Caco-2 (cell line): ENCODE measurements at regions not wholly inside any gene's neighbourhood (a gene's known extent, or its start where the extent isn't known, plus 50 kb on each side); places are given as distances from the start of the nearest gene placed in this dataset.

Source experiments
- BruUV-seq: library from RNA; stranded (reverse); fragments of 400-500 nt; replicated peaks from 2 replicates; lab custom pipeline; 2021; lab: Mats Ljungman, UMichigan
- CTCF ChIA-PET: fragments of 300-600 bp; sonication (Branson Sonifier 250); formaldehyde crosslinking; loops from one replicate; lab custom pipeline; 2022; ENCODE audit warnings: antibody characterized with exemption; lab: Charles Lee
- POLR2A ChIA-PET: fragments of 300-600 bp; sonication (Branson Sonifier 250); formaldehyde crosslinking; loops from one replicate; lab custom pipeline; 2022; ENCODE audit warnings: antibody characterized with exemption; lab: Charles Lee
- DNase-seq, 2 experiments: peaks; one replicate each; pipeline versions ENCODE4 v3.0.0 to v3.0.0-alpha.2; 2020 to 2022
- H3K27me3 ChIP-seq: replicated peaks from 2 replicates; pipeline ENCODE4 v1.6.0; 2011; ENCODE audit warnings: low read length; ENCODE audit not compliant: control insufficient read depth, insufficient read depth
- H3K36me3 ChIP-seq: 2 replicates; pipeline ENCODE4 v1.5.1; 2011; ENCODE audit warnings: low read length; ENCODE audit not compliant: control insufficient read depth, insufficient read depth
- H3K4me1 ChIP-seq: fragments of 250-450 bp; sonication (Bioruptor Pico); 2 replicates; pipeline ENCODE4 v1.5.1; 2020; ENCODE audit warnings: mild to moderate bottlenecking
- H3K4me3 ChIP-seq: 2 replicates; pipeline ENCODE4 v1.5.1; 2011; ENCODE audit warnings: low read depth, mild to moderate bottlenecking, control low read depth, low read length
- H3K9me3 ChIP-seq: fragments of 250-450 bp; sonication (Bioruptor Pico); 2 replicates; pipeline ENCODE4 v1.5.1; 2020; ENCODE audit warnings: mild to moderate bottlenecking, moderate library complexity
- H3K27ac Mint-ChIP-seq: one replicate; pipeline ENCODE4 v1.8.0; 2022; ENCODE audit warnings: mixed read lengths; ENCODE audit not compliant: unreplicated experiment
- H3K27me3 Mint-ChIP-seq: one replicate; pipeline ENCODE4 v1.8.0; 2022; ENCODE audit warnings: mixed read lengths; ENCODE audit not compliant: insufficient read depth, unreplicated experiment
- H3K36me3 Mint-ChIP-seq: one replicate; pipeline ENCODE4 v1.8.0; 2022; ENCODE audit warnings: mild to moderate bottlenecking, mixed read lengths; ENCODE audit not compliant: insufficient read depth, unreplicated experiment
- H3K4me1 Mint-ChIP-seq: one replicate; pipeline ENCODE4 v1.8.0; 2022; ENCODE audit warnings: low read depth, mixed read lengths; ENCODE audit not compliant: unreplicated experiment
- H3K4me3 Mint-ChIP-seq: one replicate; pipeline ENCODE4 v1.8.0; 2022; ENCODE audit warnings: mild to moderate bottlenecking, moderate library complexity, mixed read lengths; ENCODE audit not compliant: unreplicated experiment
- H3K9me3 Mint-ChIP-seq: one replicate; pipeline ENCODE4 v1.8.0; 2022; ENCODE audit warnings: mixed read lengths; ENCODE audit not compliant: unreplicated experiment
- intact Hi-C: fragments of 100-400 bp; cut with micrococcal nuclease; formaldehyde crosslinking; loops from one replicate; pipeline ENCODE4 v1.10.0; 2022; ENCODE audit not compliant: unreplicated experiment
- TF ChIP-seq, protein P1 (sequence below), 2 experiments: fragments of 200-600 bp in 1 of 2; IDR thresholded peaks; 1 replicate in 1 of 2; 2 replicates in 1 of 2; pipeline versions ENCODE4 v1.5.1 to v1.8.0; 2011 to 2022; ENCODE audit warnings: antibody characterized with exemption in 1 of 2, control low read depth in 1 of 2, inconsistent platforms in 1 of 2, low read depth in 1 of 2, low read length in 1 of 2, mild to moderate bottlenecking in 1 of 2, moderate library complexity in 1 of 2; ENCODE audit not compliant: insufficient read depth in 1 of 2, severe bottlenecking in 1 of 2, unreplicated experiment in 1 of 2

GRCh38 chr13:81721400-81721799 lies 1380.5 kb upstream of the SPRY2 start:
- CTCF ChIA-PET: no interaction called here
- no peak overlapping the region for H3K27ac Mint-ChIP-seq
- no peak for DNase-seq
- H3K4me3 Mint-ChIP-seq: no peak overlapping the region
- H3K4me3 ChIP-seq: no peak overlapping the region
- no peaks in the 10 kb centered on the region for H3K9me3 Mint-ChIP-seq
- H3K27me3 ChIP-seq: no peaks in the 10 kb centered on the region
- no TSS peak for BruUV-seq
- TF ChIP-seq, protein P1, sequence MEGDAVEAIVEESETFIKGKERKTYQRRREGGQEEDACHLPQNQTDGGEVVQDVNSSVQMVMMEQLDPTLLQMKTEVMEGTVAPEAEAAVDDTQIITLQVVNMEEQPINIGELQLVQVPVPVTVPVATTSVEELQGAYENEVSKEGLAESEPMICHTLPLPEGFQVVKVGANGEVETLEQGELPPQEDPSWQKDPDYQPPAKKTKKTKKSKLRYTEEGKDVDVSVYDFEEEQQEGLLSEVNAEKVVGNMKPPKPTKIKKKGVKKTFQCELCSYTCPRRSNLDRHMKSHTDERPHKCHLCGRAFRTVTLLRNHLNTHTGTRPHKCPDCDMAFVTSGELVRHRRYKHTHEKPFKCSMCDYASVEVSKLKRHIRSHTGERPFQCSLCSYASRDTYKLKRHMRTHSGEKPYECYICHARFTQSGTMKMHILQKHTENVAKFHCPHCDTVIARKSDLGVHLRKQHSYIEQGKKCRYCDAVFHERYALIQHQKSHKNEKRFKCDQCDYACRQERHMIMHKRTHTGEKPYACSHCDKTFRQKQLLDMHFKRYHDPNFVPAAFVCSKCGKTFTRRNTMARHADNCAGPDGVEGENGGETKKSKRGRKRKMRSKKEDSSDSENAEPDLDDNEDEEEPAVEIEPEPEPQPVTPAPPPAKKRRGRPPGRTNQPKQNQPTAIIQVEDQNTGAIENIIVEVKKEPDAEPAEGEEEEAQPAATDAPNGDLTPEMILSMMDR (IDR thresholded peaks at IDR 0.05; ENCODE audit: insufficient read depth in 1 of 2, low read depth in 1 of 2, low read length in 1 of 2, severe bottlenecking in 1 of 2, unreplicated experiment in 1 of 2): no peak
- no peaks in the 10 kb centered on the region for H3K9me3 ChIP-seq
- intact Hi-C loops: no loop called here
- no peaks in the 10 kb centered on the region for H3K36me3 Mint-ChIP-seq
- no peaks in the 10 kb centered on the region for H3K4me1 ChIP-seq
- H3K27me3 Mint-ChIP-seq: no peaks in the 10 kb centered on the region
- POLR2A ChIA-PET: no interaction called here
- H3K4me1 Mint-ChIP-seq: no peaks in the 10 kb centered on the region
- no peaks in the 10 kb centered on the region for H3K36me3 ChIP-seq

DNA sequence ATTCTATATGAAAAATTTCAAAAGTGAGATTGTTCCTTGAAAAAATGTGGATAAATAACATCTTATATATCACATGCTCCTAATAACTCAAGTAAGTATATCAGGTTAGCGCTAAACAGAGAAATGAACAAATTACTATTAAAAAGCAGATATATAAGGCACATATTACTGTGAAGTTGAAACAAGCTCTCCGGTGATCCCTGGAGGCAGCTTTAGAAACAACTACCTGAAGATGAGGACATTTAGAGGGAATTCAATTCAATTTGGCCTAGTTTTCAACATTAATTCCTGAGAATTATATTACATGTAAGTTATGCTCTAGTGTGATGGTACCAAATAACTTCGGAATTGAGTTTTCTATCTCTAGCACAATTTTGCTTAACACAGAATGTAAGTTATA lies 1373.6 kb upstream of the SPRY2 start:
- Histone ChIP-seq H3K27me3 (no peaks in the 10 kb centered on the region), H3K4me1 (no peaks in the 10 kb centered on the region), H3K9me3 (no peaks in the 10 kb centered on the region), H3K4me3 (no peak overlapping the region), H3K36me3 (no peaks in the 10 kb centered on the region)
- Mint-ChIP-seq H3K36me3 (no peaks in the 10 kb centered on the region), H3K27ac (no peak overlapping the region), H3K27me3 (no peaks in the 10 kb centered on the region), H3K4me3 (no peak overlapping the region), H3K9me3 (no peaks in the 10 kb centered on the region), H3K4me1 (no peaks in the 10 kb centered on the region)
- no TSS peak for BruUV-seq
- POLR2A ChIA-PET: no interaction called here
- no peak for DNase-seq
- TF ChIP-seq, protein P1 (IDR thresholded peaks at IDR 0.05; ENCODE audit: insufficient read depth in 1 of 2, low read depth in 1 of 2, low read length in 1 of 2, severe bottlenecking in 1 of 2, unreplicated experiment in 1 of 2): no peak
- CTCF ChIA-PET: no interaction called here
- intact Hi-C loops: no loop called here

GRCh38 chr13:81713201-81713600 lies 1372.3 kb upstream of the SPRY2 start:
- no peak overlapping the region for H3K4me3 ChIP-seq
- TF ChIP-seq, protein P1 (IDR thresholded peaks at IDR 0.05; ENCODE audit: insufficient read depth in 1 of 2, low read depth in 1 of 2, low read length in 1 of 2, severe bottlenecking in 1 of 2, unreplicated experiment in 1 of 2): no peak
- POLR2A ChIA-PET: no interaction called here
- Mint-ChIP-seq H3K27me3 (peaks cover 2% of the 10 kb centered on the region), H3K4me3 (no peak overlapping the region), H3K9me3 (no peaks in the 10 kb centered on the region), H3K4me1 (no peaks in the 10 kb centered on the region), H3K36me3 (no peaks in the 10 kb centered on the region), H3K27ac (no peak overlapping the region)
- no peaks in the 10 kb centered on the region for H3K36me3 ChIP-seq
- no TSS peak for BruUV-seq
- no peaks in the 10 kb centered on the region for H3K27me3 ChIP-seq
- no peaks in the 10 kb centered on the region for H3K4me1 ChIP-seq
- intact Hi-C loops: no loop called here
- no peaks in the 10 kb centered on the region for H3K9me3 ChIP-seq
- DNase-seq: no peak
- CTCF ChIA-PET: no interaction called here
